CD4-positive, alpha-beta T cell treated with Interleukin-10 for 1 hour (primary cell): ENCODE measurements at regions not wholly inside any gene's neighbourhood (a gene's known extent, or its start where the extent isn't known, plus 50 kb on each side); places are given as distances from the start of the nearest gene placed in this dataset.
"Not testable (repeated sequence)": the region's sequence is repeated elsewhere in the genome, so short reads cannot be mapped to it uniquely, and the experiment has no call there.

ENCODE experiments used
- DNase-seq: peaks from one replicate; pipeline ENCODE4 v3.0.0-alpha.2; 2020

GRCh38 chr21:25531538-25532250, 75.6 kb downstream of the MRPL39 start:
- not testable (repeated sequence) for DNase-seq

- no peak for DNase-seq
Observed at GRCh38 chr21:25528515-25528914, 78.8 kb downstream of the MRPL39 start.

- DNase-seq = no peak
Observed at GRCh38 chr21:25518491-25518911, 88.8 kb downstream of the MRPL39 start.

- DNase-seq = no peak
Observed at GRCh38 chr21:25515484-25516405, 91.5 kb downstream of the MRPL39 start.

GRCh38 chr21:25513810-25514209, 93.5 kb downstream of the MRPL39 start:
- DNase-seq = no peak

GRCh38 chr21:25512095-25513081, 94.9 kb downstream of the MRPL39 start:
- no peak for DNase-seq

GRCh38 chr21:25509862-25510261, 97.4 kb downstream of the MRPL39 start:
- DNase-seq = no peak

- no peak for DNase-seq
Observed at GRCh38 chr21:25508364-25508763, 98.9 kb downstream of the MRPL39 start.

GRCh38 chr21:25507522-25507921, 99.8 kb downstream of the MRPL39 start:
- DNase-seq = peak; percentile 12

- DNase-seq = no peak
Observed at GRCh38 chr21:25506887-25507286, 100.4 kb downstream of the MRPL39 start.

GRCh38 chr21:25506261-25506660, 101.0 kb downstream of the MRPL39 start:
- no peak for DNase-seq

GRCh38 chr21:25503981-25504380, 103.3 kb downstream of the MRPL39 start:
- no peak for DNase-seq

GRCh38 chr21:25501996-25502665, 105.2 kb downstream of the MRPL39 start:
- DNase-seq = peak; percentile 9

- DNase-seq = no peak
Observed at GRCh38 chr21:25501462-25501861, 105.8 kb downstream of the MRPL39 start.

- DNase-seq = no peak
Observed at GRCh38 chr21:25500598-25500997, 106.7 kb downstream of the MRPL39 start.

- no peak for DNase-seq
Observed at GRCh38 chr21:25496825-25497482, 110.3 kb downstream of the MRPL39 start.

GRCh38 chr21:25494804-25495203, 112.5 kb downstream of the MRPL39 start:
- no peak for DNase-seq

GRCh38 chr21:25493722-25494121, 113.6 kb downstream of the MRPL39 start:
- no peak for DNase-seq

- DNase-seq = no peak
Observed at GRCh38 chr21:25491267-25491666, 116.0 kb downstream of the MRPL39 start.

- no peak for DNase-seq
Observed at GRCh38 chr21:25490742-25491141, 116.5 kb downstream of the MRPL39 start.

- no peak for DNase-seq
Observed at GRCh38 chr21:25489673-25490072, 117.6 kb downstream of the MRPL39 start.
